SJCRH30 (cell line): ENCODE measurements at regions not wholly inside any gene's neighbourhood (a gene's known extent, or its start where the extent isn't known, plus 50 kb on each side); places are given as distances from the start of the nearest gene placed in this dataset.
"Not testable (repeated sequence)": the region's sequence is repeated elsewhere in the genome, so short reads cannot be mapped to it uniquely, and the experiment has no call there.

Experiments used
- DNase-seq, 2 experiments: peaks; one replicate each; pipeline ENCODE4 v3.0.0-alpha.2; 2015 to 2020
- H3K27ac ChIP-seq: fragments of 250-450 bp; sonication (Bioruptor Pico); 2 replicates; pipeline ENCODE4 v1.5.1; 2020; ENCODE audit warnings: mild to moderate bottlenecking, moderate library complexity
- H3K27me3 ChIP-seq: fragments of 250-450 bp; sonication (Bioruptor Pico); 2 replicates; pipeline ENCODE4 v1.5.1; 2020; ENCODE audit warnings: mild to moderate bottlenecking, moderate library complexity
- H3K36me3 ChIP-seq: fragments of 250-450 bp; sonication (Bioruptor Pico); 2 replicates; pipeline ENCODE4 v1.5.1; 2020; ENCODE audit warnings: mild to moderate bottlenecking, moderate library complexity
- H3K4me1 ChIP-seq: fragments of 250-450 bp; sonication (Bioruptor Pico); 2 replicates; pipeline ENCODE4 v1.5.1; 2020; ENCODE audit warnings: mild to moderate bottlenecking, moderate library complexity
- H3K4me3 ChIP-seq: fragments of 250-450 bp; sonication (Bioruptor Pico); 2 replicates; pipeline ENCODE4 v1.5.1; 2020; ENCODE audit warnings: mild to moderate bottlenecking, moderate library complexity
- H3K9me3 ChIP-seq: fragments of 250-450 bp; sonication (Bioruptor Pico); replicated peaks from 2 replicates; pipeline ENCODE4 v1.5.1; 2020; ENCODE audit warnings: mild to moderate bottlenecking, moderate library complexity

GRCh38 chr3:36175113-36175812 lies 205.0 kb upstream of the STAC start:
- H3K9me3 ChIP-seq, result no peaks in the 10 kb centered on the region
- no peak overlapping the region for H3K4me3 ChIP-seq
- no peaks in the 10 kb centered on the region for H3K4me1 ChIP-seq
- H3K36me3 ChIP-seq, result no peaks in the 10 kb centered on the region
- H3K27ac ChIP-seq, result no peak overlapping the region
- H3K27me3 ChIP-seq, result no peaks in the 10 kb centered on the region
- DNase-seq, result no peak

DNA sequence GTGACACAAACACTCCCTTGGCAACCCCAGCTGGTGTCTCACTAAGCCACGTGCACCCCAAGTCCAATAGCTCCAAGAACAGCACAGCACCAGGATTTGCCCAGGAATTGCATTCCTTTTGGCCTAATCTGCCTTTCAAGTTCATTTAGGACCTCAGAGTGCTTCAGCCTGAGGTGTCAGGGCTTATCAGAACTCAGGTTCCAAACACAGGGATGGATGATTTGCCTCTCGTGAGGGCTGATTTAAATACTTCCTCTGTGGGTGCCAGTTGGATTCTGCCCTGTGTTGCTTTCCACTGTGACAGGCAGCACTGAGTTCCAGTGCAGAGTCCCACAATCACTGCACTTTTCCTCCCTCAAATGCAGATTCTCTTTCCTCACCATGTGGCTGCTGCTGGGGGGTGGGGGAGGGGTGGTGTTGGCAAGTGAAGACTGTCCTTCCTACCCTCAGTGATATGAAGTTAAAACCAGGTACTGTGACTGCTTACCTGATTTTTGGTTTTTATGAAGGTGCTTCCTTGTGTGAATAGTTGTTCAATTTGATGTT lies 204.3 kb upstream of the STAC start:
- H3K36me3 ChIP-seq, result no peaks in the 10 kb centered on the region
- no peak overlapping the region for H3K4me3 ChIP-seq
- DNase-seq, result no peak
- H3K27ac ChIP-seq, result no peak overlapping the region
- H3K27me3 ChIP-seq, result no peaks in the 10 kb centered on the region
- no peaks in the 10 kb centered on the region for H3K9me3 ChIP-seq
- no peaks in the 10 kb centered on the region for H3K4me1 ChIP-seq

DNA sequence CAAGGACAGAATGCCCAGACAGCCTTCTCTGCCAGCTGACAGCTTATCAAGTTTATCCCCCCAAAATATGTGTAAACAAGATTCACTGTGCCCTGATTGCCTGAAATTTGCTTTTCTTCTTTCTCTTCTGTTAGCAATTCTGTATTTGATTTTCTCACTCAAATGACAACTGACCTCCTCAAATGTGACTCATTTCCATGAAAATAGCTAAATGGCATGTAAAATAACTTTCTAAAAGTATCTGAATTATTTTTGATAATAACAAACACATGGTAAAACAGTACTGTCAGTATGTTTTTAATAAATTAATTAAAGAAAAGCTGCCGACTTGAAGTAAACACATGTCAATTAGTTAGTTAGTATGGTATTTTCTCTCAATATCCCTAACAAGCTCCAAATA lies 202.3 kb upstream of the STAC start:
- H3K36me3 ChIP-seq, result no peaks in the 10 kb centered on the region
- H3K4me1 ChIP-seq, result no peaks in the 10 kb centered on the region
- H3K9me3 ChIP-seq, result no peaks in the 10 kb centered on the region
- no peak overlapping the region for H3K4me3 ChIP-seq
- H3K27me3 ChIP-seq, result no peaks in the 10 kb centered on the region
- no peak overlapping the region for H3K27ac ChIP-seq
- no peak for DNase-seq

DNA sequence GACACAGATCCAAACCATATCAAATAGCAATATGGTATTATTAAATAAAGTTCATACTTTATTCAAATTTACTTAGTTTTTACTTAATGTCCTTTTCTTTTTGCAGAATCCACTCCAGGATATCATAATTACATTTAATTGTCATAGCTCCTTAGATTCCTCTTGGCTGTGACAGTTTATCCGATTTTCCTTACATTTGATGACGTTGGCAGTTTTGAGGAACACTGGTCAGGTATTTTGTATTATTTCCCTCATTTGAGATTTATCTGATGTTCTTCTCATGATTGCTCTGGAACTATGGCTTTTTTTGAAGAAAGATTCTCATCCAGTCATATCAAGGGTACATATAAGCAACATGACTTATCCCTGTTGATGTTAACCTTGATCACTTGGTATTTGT lies 198.3 kb upstream of the STAC start:
- Histone ChIP-seq H3K4me3 (no peak overlapping the region), H3K36me3 (no peaks in the 10 kb centered on the region), H3K9me3 (no peaks in the 10 kb centered on the region), H3K27ac (no peak overlapping the region), H3K27me3 (no peaks in the 10 kb centered on the region), H3K4me1 (no peaks in the 10 kb centered on the region)
- no peak for DNase-seq

- DNase-seq, H3K4me3 ChIP-seq, H3K27me3 ChIP-seq, H3K27ac ChIP-seq, H3K4me1 ChIP-seq, H3K9me3 ChIP-seq, H3K36me3 ChIP-seq: not testable (repeated sequence)
These were observed 193.1 kb upstream of the STAC start for GRCh38 chr3:36187197-36187596.

DNA sequence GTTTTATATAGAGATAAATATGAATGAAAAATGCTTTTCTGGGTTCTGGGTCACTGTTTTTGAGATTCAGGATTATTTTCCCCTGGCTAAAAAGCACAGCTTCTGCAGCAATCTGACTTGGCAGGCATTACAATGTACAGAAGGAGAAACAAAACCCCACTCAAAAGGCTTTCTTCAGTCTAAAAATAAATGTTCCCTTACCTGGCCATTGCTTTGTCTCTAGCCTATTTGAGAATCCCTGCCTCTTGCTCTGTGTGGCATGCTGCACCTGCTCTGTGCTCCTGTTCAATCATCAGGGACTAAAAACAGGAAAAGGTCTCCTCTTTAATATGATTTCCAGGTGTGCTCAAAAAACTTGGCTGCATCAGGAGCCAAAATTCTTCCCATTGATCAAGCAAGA lies 187.4 kb upstream of the STAC start:
- Histone ChIP-seq H3K27me3 (no peaks in the 10 kb centered on the region), H3K27ac (no peak overlapping the region), H3K4me3 (no peak overlapping the region), H3K36me3 (no peaks in the 10 kb centered on the region), H3K9me3 (no peaks in the 10 kb centered on the region), H3K4me1 (no peaks in the 10 kb centered on the region)
- no peak for DNase-seq

GRCh38 chr3:36193448-36193847 lies 186.9 kb upstream of the STAC start:
- no peak for DNase-seq
- no peaks in the 10 kb centered on the region for H3K36me3 ChIP-seq
- H3K9me3 ChIP-seq, result no peaks in the 10 kb centered on the region
- H3K27me3 ChIP-seq, result no peaks in the 10 kb centered on the region
- no peaks in the 10 kb centered on the region for H3K4me1 ChIP-seq
- H3K27ac ChIP-seq, result no peak overlapping the region
- no peak overlapping the region for H3K4me3 ChIP-seq

DNA sequence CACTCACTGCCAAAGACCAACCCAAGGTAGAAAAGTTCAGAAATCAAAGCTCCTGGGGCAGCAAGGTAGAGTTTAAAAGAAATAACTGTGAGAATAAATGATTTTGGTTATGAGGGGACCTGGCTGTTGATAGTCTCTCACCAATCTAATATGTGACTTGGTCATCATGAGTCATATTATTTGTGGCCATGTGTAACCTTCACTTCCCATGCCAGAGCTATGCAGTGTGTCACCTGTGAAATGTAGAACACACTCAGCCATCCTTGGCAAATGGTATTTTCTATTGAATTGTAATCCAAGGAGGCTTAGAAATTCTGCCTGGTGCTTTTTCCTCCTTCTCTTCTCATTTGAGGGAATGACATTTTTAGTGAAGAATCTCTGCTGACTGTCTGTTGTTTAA lies 184.2 kb upstream of the STAC start:
- no peaks in the 10 kb centered on the region for H3K9me3 ChIP-seq
- H3K4me3 ChIP-seq, result no peak overlapping the region
- no peaks in the 10 kb centered on the region for H3K4me1 ChIP-seq
- no peak overlapping the region for H3K27ac ChIP-seq
- no peak for DNase-seq
- no peaks in the 10 kb centered on the region for H3K27me3 ChIP-seq
- no peaks in the 10 kb centered on the region for H3K36me3 ChIP-seq

- Histone ChIP-seq H3K27ac (no peak overlapping the region), H3K9me3 (no peaks in the 10 kb centered on the region)
- no peak for DNase-seq
These were observed 183.2 kb upstream of the STAC start for GRCh38 chr3:36197151-36197550.

GRCh38 chr3:36201546-36201945 lies 178.8 kb upstream of the STAC start:
- Histone ChIP-seq H3K4me3 (no peak overlapping the region), H3K27ac (no peak overlapping the region), H3K4me1 (no peaks in the 10 kb centered on the region), H3K36me3 (no peaks in the 10 kb centered on the region), H3K27me3 (no peaks in the 10 kb centered on the region), H3K9me3 (no peaks in the 10 kb centered on the region)
- DNase-seq, result no peak

More at GRCh38 chr3:36197151-36197550, 183.2 kb upstream of the STAC start:
- H3K36me3 ChIP-seq, result no peaks in the 10 kb centered on the region
- no peaks in the 10 kb centered on the region for H3K27me3 ChIP-seq
- no peaks in the 10 kb centered on the region for H3K4me1 ChIP-seq
- no peak overlapping the region for H3K4me3 ChIP-seq

DNA sequence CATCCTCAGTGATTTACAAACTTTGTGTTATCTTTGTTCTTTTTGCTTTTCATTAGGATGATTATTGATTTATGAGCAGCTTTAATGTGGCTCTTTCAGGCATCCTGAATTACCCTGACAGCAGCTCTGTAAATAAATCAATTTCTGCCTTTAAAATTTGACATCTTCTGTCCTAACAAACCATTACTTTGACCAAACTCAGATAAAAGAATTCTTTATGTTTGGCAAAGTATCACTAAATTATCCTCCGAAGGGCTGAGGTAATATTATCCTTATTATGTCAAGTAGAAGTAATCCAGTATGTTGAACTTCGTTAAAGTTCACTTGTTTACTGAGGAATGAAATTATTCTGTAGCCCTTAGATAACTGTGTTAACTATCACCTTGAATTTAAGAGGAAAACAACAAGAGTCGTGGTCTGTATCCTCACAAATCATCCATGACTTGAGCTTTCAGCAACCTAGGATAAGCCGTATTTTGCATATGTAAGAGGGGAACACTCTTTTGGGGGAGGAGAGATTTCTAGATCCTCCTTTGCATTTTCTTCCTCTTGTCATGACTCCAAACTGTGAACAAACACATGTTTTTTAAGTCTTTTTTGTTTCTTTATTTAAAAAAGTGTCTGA lies 173.2 kb upstream of the STAC start:
- Histone ChIP-seq H3K27me3 (no peaks in the 10 kb centered on the region), H3K27ac (no peak overlapping the region), H3K4me1 (no peaks in the 10 kb centered on the region), H3K4me3 (no peak overlapping the region), H3K36me3 (no peaks in the 10 kb centered on the region), H3K9me3 (no peaks in the 10 kb centered on the region)
- no peak for DNase-seq

DNA sequence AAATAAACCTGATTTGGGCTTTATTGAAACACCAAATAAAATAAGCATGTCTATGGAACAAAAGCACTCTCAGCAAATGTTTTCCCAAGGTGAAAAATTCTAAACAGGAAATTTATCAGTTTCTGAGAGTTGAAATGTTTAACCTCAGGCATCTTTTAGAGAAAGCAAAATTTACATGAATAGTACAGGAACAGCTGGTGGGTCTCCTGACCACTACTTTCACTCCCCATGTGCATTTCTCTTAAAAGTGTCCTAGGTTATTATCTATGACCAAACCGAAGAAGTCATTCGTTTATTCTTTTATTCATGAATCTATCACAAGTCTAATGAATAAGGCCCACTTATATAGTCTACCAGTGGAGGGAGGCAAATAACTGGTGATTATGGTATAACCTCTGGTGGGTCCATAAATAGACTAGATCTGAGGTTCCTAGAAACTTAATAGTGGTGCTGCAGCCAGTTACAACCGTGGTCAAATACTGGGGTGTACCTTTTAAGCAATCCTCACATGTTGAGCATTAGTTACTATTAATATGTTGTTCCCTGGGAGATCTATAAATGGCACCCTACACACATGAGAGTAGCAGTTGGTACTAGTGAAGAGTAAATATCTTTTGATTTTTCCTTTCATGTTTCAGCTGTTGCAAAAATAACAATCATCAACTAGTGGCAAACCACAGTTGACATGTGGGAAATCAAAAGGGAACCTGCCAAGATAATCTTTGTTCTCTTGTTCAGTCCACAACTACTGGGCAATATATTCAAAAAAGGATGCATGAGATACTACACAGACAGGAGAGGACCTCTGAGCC lies 169.3 kb upstream of the STAC start:
- Histone ChIP-seq H3K4me1 (no peaks in the 10 kb centered on the region), H3K27me3 (no peaks in the 10 kb centered on the region), H3K4me3 (no peak overlapping the region), H3K27ac (no peak overlapping the region), H3K9me3 (no peaks in the 10 kb centered on the region), H3K36me3 (no peaks in the 10 kb centered on the region)
- no peak for DNase-seq

GRCh38 chr3:36211652-36211999 lies 168.7 kb upstream of the STAC start:
- H3K27ac ChIP-seq, result no peak overlapping the region
- no peaks in the 10 kb centered on the region for H3K36me3 ChIP-seq
- no peaks in the 10 kb centered on the region for H3K9me3 ChIP-seq
- H3K27me3 ChIP-seq, result no peaks in the 10 kb centered on the region
- no peak overlapping the region for H3K4me3 ChIP-seq
- no peak for DNase-seq
- H3K4me1 ChIP-seq, result no peaks in the 10 kb centered on the region

- Histone ChIP-seq H3K36me3 (no peaks in the 10 kb centered on the region), H3K27me3 (no peaks in the 10 kb centered on the region), H3K4me3 (no peak overlapping the region), H3K27ac (no peak overlapping the region), H3K9me3 (no peaks in the 10 kb centered on the region), H3K4me1 (no peaks in the 10 kb centered on the region)
- no peak for DNase-seq
These were observed 168.1 kb upstream of the STAC start for GRCh38 chr3:36212251-36212650.

DNA sequence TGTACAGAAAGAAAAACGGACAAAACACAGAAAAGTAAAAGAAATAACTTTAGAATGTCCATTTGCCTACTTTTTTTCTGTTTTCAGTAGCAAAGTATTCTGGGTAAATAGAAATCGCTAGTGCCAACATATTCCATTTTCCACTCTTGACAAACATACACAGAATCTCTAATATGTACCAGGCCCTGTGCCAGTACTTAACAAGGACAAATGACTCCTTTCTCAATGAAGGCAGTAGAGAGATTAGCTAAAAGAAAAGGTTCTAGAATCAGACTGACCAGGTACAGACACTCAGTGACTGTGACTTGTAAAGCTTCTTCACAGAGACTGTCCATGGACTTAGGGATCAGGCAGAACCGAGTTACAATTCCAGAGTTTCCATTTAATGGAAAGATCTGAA lies 165.8 kb upstream of the STAC start:
- H3K36me3 ChIP-seq, result no peaks in the 10 kb centered on the region
- no peaks in the 10 kb centered on the region for H3K9me3 ChIP-seq
- no peak overlapping the region for H3K4me3 ChIP-seq
- no peak for DNase-seq
- H3K27ac ChIP-seq, result no peak overlapping the region
- H3K27me3 ChIP-seq, result no peaks in the 10 kb centered on the region
- H3K4me1 ChIP-seq, result no peaks in the 10 kb centered on the region
